Heart left ventricle (tissue), 16 donors: ENCODE measurements at regions not wholly inside any gene's neighbourhood (a gene's known extent, or its start where the extent isn't known, plus 50 kb on each side); places are given as distances from the start of the nearest gene placed in this dataset.

Experiments used
- ATAC-seq, 4 donors: fragments of 200-7000 bp; cut with Tn5 transposase; one replicate each; pipeline ENCODE4 v1.9.1; 2020 to 2022; ENCODE audit warnings: moderate library complexity in 4 of 4, mild to moderate bottlenecking in 3 of 4, moderate number of reproducible peaks in 1 of 4
- DNase-seq, 5 donors: peaks; one replicate each; pipeline ENCODE4 v3.0.0-alpha.2; 2020
- H3K27ac ChIP-seq, 12 donors: fragments of 200-600 bp; sonication (generic) in 4 of 12; one replicate each; pipeline versions ENCODE4 v1.5.0 to v1.8.0; 2016 to 2022; ENCODE audit warnings: mild to moderate bottlenecking in 2 of 12
- H3K27me3 ChIP-seq, 9 donors: fragments of 200-600 bp; sonication (generic) in 2 of 9; one replicate each; pipeline versions ENCODE4 v1.5.1 to v1.8.0; 2016 to 2022; ENCODE audit warnings: mild to moderate bottlenecking in 3 of 9
- H3K36me3 ChIP-seq, 9 donors: fragments of 200-600 bp; sonication (generic) in 2 of 9; one replicate each; pipeline versions ENCODE4 v1.5.0 to v1.8.0; 2018 to 2022; ENCODE audit warnings: mild to moderate bottlenecking in 2 of 9
- H3K4me1 ChIP-seq, 12 donors: fragments of 200-600 bp; sonication (generic) in 4 of 12; one replicate each; pipeline versions ENCODE4 v1.5.0 to v1.8.0; 2016 to 2022; ENCODE audit warnings: mild to moderate bottlenecking in 3 of 12
- H3K4me3 ChIP-seq, 12 donors: fragments of 200-600 bp; sonication (generic) in 4 of 12; one replicate each; pipeline versions ENCODE4 v1.5.0 to v1.8.0; 2017 to 2022; ENCODE audit warnings: mild to moderate bottlenecking in 9 of 12, moderate library complexity in 4 of 12
- H3K9me3 ChIP-seq, 12 donors: fragments of 200-600 bp; sonication (generic) in 4 of 12; one replicate each; pipeline versions ENCODE4 v1.5.0 to v1.8.0; 2016 to 2022; ENCODE audit warnings: mild to moderate bottlenecking in 1 of 12
- CTCF ChIP-seq, 12 donors: fragments of 200-600 bp; sonication (generic) in 4 of 12; IDR thresholded peaks; one replicate each; pipeline versions ENCODE4 v1.5.0 to v1.8.0; 2018 to 2022; ENCODE audit warnings: antibody characterized with exemption in 12 of 12, mild to moderate bottlenecking in 5 of 12
- POLR2A ChIP-seq, 2 donors: fragments of 450-650 bp; IDR thresholded peaks; one replicate each; pipeline ENCODE4 v1.6.1; 2017; ENCODE audit warnings: antibody characterized with exemption in 2 of 2, mild to moderate bottlenecking in 2 of 2, moderate library complexity in 2 of 2
- WGBS, 4 donors: extraction: QIAGEN DNeasy Blood & Tissue Kit in 2 of 4; methylation state at CpG; one replicate each; pipeline versions ENCODE4 v1.1.5 to v1.1.7; 2013 to 2018; 5-methylcytosine and 5-hydroxymethylcytosine counted together
- intact Hi-C, 10 donors: fragments of 100-400 bp; cut with DNase I; formaldehyde crosslinking; loops; one replicate each; pipeline versions ENCODE4 v1.11.1 to v1.14.2; 2022
- donor health status: ischemic (EF 13 %, LVEDD 7.1; RV severe dilation, severe dysfunction).
- donor health status: healthy with polysubstance abuse.
- donor health status: DM: no; HTN: yes; CAD: no.
- donor health status: DM: no; HTN: no; CAD: no.
- donor health status: ischemic (EF 25% LVEDD 6.9; RV normal size, moderate dysfunction).
- donor health status: ischemic (EF 25% LVEDD 5.7; RV mildly dilated, moderate dysfunction).
- donor health status: healthy.
- donor health status: DM: yes; HTN: yes; CAD: no.
- donor health status: ischemic (EF 35%, LVEDD 5.7; RV mildly dilated, moderate dysfunction).
- donor health status: nonischemic (EF 11% LVEDD 7.7; RV severe dilation, severe dysfunction).
- donor health status: DM: yes; HTN: yes; CAD: no.
- donor health status: PGD.
- donor health status: ischemic (EF 29% LVEDD 5.4; RV normal size, mild dysfunction).
- donor health status: nonischemic (EF 23%, LVEDD 6.1; RV moderate dilation, normal function).

DNA sequence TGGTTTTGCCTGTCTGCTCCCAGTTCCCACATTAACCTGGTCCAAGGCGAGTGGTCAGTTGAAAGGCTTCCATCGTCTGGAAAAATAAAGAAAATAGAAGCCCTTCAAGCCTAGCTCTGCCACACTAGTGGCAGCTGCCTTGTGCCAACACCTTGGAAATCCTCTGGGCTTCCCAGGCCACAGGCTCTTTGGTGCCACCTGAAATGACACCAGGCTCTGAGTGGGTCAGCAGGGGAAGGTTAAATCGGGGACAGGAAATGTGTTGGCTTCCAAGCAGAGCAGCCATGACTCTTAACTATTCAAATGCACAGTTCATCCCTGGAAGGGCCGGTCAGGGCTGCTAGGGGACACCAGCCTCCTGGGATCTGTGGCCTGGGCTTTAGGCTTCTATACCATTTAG lies 558.7 kb downstream of the MATN1 start:
- intact Hi-C loops, result no loop called here
- H3K9me3 ChIP-seq, result no peaks in the 10 kb centered on the region
- H3K27ac ChIP-seq, result no peak overlapping the region
- ATAC-seq (no peak), DNase-seq (no peak)
- no peaks in the 10 kb centered on the region for H3K4me1 ChIP-seq
- peaks cover 0 to 18% (median 3%) of the 10 kb centered on the region in 9 donors for H3K27me3 ChIP-seq
- no peaks in the 10 kb centered on the region for H3K36me3 ChIP-seq
- TF ChIP-seq CTCF (IDR thresholded peaks at IDR 0.05) (no peak), POLR2A (IDR thresholded peaks at IDR 0.05) (no peak)
- no peak overlapping the region for H3K4me3 ChIP-seq
- 49 to 64% (median 57%) methylated on average over 4 of the region's 4 CpGs for WGBS, 4 donors

GRCh38 chr1:30162565-30162964 lies 560.8 kb downstream of the MATN1 start:
- H3K27ac ChIP-seq, result no peak overlapping the region
- H3K36me3 ChIP-seq, result no peaks in the 10 kb centered on the region
- H3K4me1 ChIP-seq, result no peaks in the 10 kb centered on the region
- intact Hi-C loops, result no loop called here
- H3K9me3 ChIP-seq, result no peaks in the 10 kb centered on the region
- no peak for TF ChIP-seq POLR2A (IDR thresholded peaks at IDR 0.05)
- no peak for TF ChIP-seq CTCF (IDR thresholded peaks at IDR 0.05)
- H3K27me3 ChIP-seq, result peaks cover 0 to 11% (median 0%) of the 10 kb centered on the region in 9 donors
- H3K4me3 ChIP-seq, result no peak overlapping the region
- ATAC-seq (no peak), DNase-seq (no peak)
- WGBS, 4 donors, result 82 to 84% (median 84%) methylated on average over 2 of the region's 2 CpGs

GRCh38 chr1:30161953-30162352 lies 561.4 kb downstream of the MATN1 start:
- no peak for ATAC-seq
- H3K4me1 ChIP-seq, result no peaks in the 10 kb centered on the region
- 58 to 83% (median 68%) methylated on average over 4 to 6 of the region's 6 CpGs for WGBS, 4 donors
- H3K27me3 ChIP-seq, result peaks cover 0 to 8% (median 0%) of the 10 kb centered on the region in 9 donors
- TF ChIP-seq CTCF (IDR thresholded peaks at IDR 0.05) (no peak), POLR2A (IDR thresholded peaks at IDR 0.05) (no peak)
- no peaks in the 10 kb centered on the region for H3K9me3 ChIP-seq
- intact Hi-C loops, result no loop called here
- DNase-seq, result no peak
- no peak overlapping the region for H3K4me3 ChIP-seq
- H3K27ac ChIP-seq, result no peak overlapping the region
- H3K36me3 ChIP-seq, result no peaks in the 10 kb centered on the region

DNA sequence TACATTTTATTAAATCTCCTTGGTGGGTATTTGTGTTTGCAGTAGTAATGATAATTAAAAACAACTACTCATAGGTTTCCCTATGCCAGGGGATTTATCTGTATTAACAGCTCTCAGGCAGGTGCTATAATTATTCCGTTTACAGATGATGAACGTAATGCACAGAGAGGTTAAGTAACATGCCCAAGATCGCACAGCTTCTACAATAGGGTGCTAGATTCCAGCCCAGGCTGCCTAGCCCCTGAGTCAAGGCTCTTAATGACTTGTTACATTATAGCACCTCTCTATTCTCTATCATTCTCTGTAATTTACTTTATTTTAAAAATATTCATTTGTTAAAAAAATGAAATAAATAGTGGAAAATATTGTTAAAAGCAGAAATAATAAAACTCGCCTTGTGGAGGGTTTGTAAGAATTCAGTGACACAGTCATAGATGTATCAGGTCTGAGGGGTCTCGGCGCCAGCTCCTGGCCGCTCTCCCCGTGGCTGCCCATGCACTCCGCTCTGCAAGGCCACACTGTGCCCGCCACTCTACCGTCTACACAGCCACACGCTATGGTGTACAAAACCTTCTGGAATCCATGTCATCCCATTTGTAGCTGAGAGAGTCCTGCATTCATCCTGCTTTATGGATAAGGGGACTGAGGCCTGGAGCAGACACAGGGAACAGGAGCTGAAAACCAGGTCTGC lies 562.2 kb downstream of the MATN1 start:
- Histone ChIP-seq H3K27ac (no peak overlapping the region), H3K4me3 (no peak overlapping the region), H3K27me3 (peaks cover 0 to 5% (median 0%) of the 10 kb centered on the region in 9 donors), H3K36me3 (no peaks in the 10 kb centered on the region), H3K9me3 (peaks cover 0 to 4% (median 0%) of the 10 kb centered on the region in 12 donors), H3K4me1 (no peaks in the 10 kb centered on the region)
- intact Hi-C loops, result no loop called here
- 81 to 88% (median 85%) methylated on average over 12 of the region's 12 CpGs for WGBS, 4 donors
- ATAC-seq (no peak), DNase-seq (no peak)
- TF ChIP-seq CTCF (IDR thresholded peaks at IDR 0.05) (no peak), POLR2A (IDR thresholded peaks at IDR 0.05) (no peak)
